AG09309 (cell line): ENCODE measurements at regions not wholly inside any gene's neighbourhood (a gene's known extent, or its start where the extent isn't known, plus 50 kb on each side); places are given as distances from the start of the nearest gene placed in this dataset.

Experiments
- DNase-seq: peaks from one replicate; pipeline ENCODE4 v3.0.0-alpha.2; 2010; ENCODE audit warnings: low read depth
- H3K4me3 ChIP-seq: 2 replicates; pipeline ENCODE4 v1.5.1; 2011; ENCODE audit warnings: mild to moderate bottlenecking, low read depth, low read length, moderate library complexity; ENCODE audit not compliant: control insufficient read depth
- TF ChIP-seq, protein P1 (sequence below): IDR thresholded peaks from 2 replicates; pipeline ENCODE4 v1.5.1; 2011; ENCODE audit warnings: mild to moderate bottlenecking, low read depth, low read length, inconsistent platforms; ENCODE audit not compliant: insufficient read depth, control insufficient read depth; ENCODE audit errors: missing control alignments

DNA sequence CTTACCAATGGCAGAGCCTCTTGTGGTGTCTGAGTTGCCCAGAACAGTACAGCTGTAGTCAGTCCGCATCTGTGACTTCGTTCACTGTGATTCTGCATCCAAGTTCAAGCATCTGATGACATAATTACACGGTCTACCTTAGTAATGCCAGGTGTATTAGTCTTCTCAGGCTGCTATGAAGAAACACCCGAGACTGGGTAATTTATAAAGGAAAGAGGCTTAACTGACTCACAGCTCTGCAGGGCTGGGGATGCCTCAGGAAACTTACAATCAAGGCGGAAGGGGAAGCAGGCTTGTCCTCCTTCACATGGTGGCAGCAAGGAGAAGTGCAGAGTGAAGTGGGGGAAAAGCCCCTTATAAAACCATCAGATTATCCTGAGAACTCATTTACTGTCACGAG, 163.9 kb upstream of the SULF2 start:
- DNase-seq = no peak
- H3K4me3 ChIP-seq = no peak overlapping the region
- TF ChIP-seq, protein P1, sequence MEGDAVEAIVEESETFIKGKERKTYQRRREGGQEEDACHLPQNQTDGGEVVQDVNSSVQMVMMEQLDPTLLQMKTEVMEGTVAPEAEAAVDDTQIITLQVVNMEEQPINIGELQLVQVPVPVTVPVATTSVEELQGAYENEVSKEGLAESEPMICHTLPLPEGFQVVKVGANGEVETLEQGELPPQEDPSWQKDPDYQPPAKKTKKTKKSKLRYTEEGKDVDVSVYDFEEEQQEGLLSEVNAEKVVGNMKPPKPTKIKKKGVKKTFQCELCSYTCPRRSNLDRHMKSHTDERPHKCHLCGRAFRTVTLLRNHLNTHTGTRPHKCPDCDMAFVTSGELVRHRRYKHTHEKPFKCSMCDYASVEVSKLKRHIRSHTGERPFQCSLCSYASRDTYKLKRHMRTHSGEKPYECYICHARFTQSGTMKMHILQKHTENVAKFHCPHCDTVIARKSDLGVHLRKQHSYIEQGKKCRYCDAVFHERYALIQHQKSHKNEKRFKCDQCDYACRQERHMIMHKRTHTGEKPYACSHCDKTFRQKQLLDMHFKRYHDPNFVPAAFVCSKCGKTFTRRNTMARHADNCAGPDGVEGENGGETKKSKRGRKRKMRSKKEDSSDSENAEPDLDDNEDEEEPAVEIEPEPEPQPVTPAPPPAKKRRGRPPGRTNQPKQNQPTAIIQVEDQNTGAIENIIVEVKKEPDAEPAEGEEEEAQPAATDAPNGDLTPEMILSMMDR = no peak

- DNase-seq = no peak
- H3K4me3 ChIP-seq = no peak overlapping the region
- TF ChIP-seq, protein P1 = no peak
Observed at GRCh38 chr20:47944682-47945081, 159.4 kb upstream of the SULF2 start.

- H3K4me3 ChIP-seq = no peak overlapping the region
- TF ChIP-seq, protein P1 = no peak
- DNase-seq = no peak
Observed at GRCh38 chr20:47941869-47942268, 156.6 kb upstream of the SULF2 start.

DNA sequence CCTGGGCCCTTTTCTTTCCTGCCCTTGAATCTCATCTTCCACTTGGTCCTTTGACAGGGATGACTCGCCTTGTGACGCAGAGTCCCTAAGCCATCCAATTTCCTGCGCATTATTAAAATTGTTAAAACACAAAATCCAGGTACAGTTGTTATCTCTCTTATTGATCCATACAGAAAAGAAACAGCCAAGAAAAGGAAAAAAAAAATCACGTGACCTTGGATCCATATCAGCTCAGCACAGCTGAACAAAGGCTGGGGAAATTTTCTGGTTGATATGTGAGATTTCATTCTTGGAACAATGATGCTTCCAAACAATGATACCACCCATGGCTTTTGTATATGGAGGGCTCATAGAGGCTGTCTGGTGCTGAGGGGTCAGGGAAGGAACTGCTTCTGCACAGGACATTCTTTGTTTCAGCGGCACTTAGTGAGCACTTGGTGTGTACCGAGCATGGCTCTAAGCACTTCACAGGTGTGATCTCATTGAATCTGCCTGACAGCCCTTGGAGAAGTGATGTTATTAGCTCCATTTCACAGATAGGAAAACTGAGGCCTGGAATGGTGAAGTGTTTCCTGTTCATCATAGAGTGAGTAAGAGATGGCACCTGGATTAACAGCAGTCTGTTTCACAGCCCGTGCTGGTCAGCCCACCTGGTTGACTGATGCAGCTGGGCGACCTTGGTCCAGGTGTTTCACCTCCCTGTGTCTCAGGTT, 155.0 kb upstream of the SULF2 start:
- no peak overlapping the region for H3K4me3 ChIP-seq
- no peak for DNase-seq
- TF ChIP-seq, protein P1 = no peak

- TF ChIP-seq, protein P1 = no peak
- DNase-seq = no peak
- H3K4me3 ChIP-seq = no peak overlapping the region
Observed at GRCh38 chr20:47936612-47937011, 151.3 kb upstream of the SULF2 start.

- DNase-seq = no peak
- TF ChIP-seq, protein P1 = no peak
- H3K4me3 ChIP-seq = no peak overlapping the region
Observed at GRCh38 chr20:47934761-47935160, 149.5 kb upstream of the SULF2 start.

- no peak overlapping the region for H3K4me3 ChIP-seq
- DNase-seq = no peak
- TF ChIP-seq, protein P1 = no peak
Observed at GRCh38 chr20:47931443-47931842, 146.2 kb upstream of the SULF2 start.
